ENCODE measurements at regions not wholly inside any gene's neighbourhood (a gene's known extent, or its start where the extent isn't known, plus 50 kb on each side); places are given as distances from the start of the nearest gene placed in this dataset.

GRCh38 chr7:69269806-69270205 is 328.5 kb upstream of the AUTS2 start:
- no peak for DNase-seq
- no peaks in the 10 kb centered on the region for H3K4me1 ChIP-seq (ENCODE audit: control extremely low read depth in 1 of 4, control insufficient read depth in 4 of 4, insufficient read depth in 4 of 4, low read length in 3 of 4)
- WGBS (ENCODE audit: insufficient coverage) = 86% methylated on average over 4 of the region's 4 CpGs
- no peak overlapping the region for H3K4me3 ChIP-seq (ENCODE audit: control insufficient read depth in 1 of 7, extremely low read depth in 1 of 7, insufficient read depth in 4 of 7, low read depth in 2 of 7, low read length in 6 of 7)
- H3K9me3 ChIP-seq (ENCODE audit: control extremely low read depth in 1 of 5, control insufficient read depth in 4 of 5, insufficient read depth in 2 of 5, low read depth in 1 of 5, low read length in 4 of 5) = peaks cover 0 to 6% (median 0%) of the 10 kb centered on the region in 5 experiments
- H3K27ac ChIP-seq (ENCODE audit: insufficient read depth in 1 of 2, low read depth in 1 of 2, low read length in 2 of 2, poor library complexity in 1 of 2, severe bottlenecking in 2 of 2) = no peak overlapping the region
- ChIA-PET POLR2A (no interaction called here), CTCF (no interaction called here)
- H3K27me3 ChIP-seq (replicated peaks in 2 of 5; ENCODE audit: control insufficient read depth in 4 of 5, insufficient read depth in 5 of 5, low read length in 4 of 5) = no peaks in the 10 kb centered on the region
- no peaks in the 10 kb centered on the region for H3K36me3 ChIP-seq (ENCODE audit: control insufficient read depth in 4 of 4, insufficient read depth in 4 of 4, low read length in 3 of 4)

GRCh38 chr7:69272101-69272500 is 326.2 kb upstream of the AUTS2 start:
- no peaks in the 10 kb centered on the region for H3K4me1 ChIP-seq (ENCODE audit: control extremely low read depth in 1 of 4, control insufficient read depth in 4 of 4, insufficient read depth in 4 of 4, low read length in 3 of 4)
- H3K9me3 ChIP-seq (ENCODE audit: control extremely low read depth in 1 of 5, control insufficient read depth in 4 of 5, insufficient read depth in 2 of 5, low read depth in 1 of 5, low read length in 4 of 5) = peaks cover 0 to 6% (median 0%) of the 10 kb centered on the region in 5 experiments
- WGBS (ENCODE audit: insufficient coverage) = 100% methylated on average over 1 of the region's 1 CpG
- no peak overlapping the region for H3K27ac ChIP-seq (ENCODE audit: insufficient read depth in 1 of 2, low read depth in 1 of 2, low read length in 2 of 2, poor library complexity in 1 of 2, severe bottlenecking in 2 of 2)
- ChIA-PET POLR2A (no interaction called here), CTCF (no interaction called here)
- peaks cover 0 to under 1% (median 0%) of the 10 kb centered on the region in 5 experiments for H3K27me3 ChIP-seq (replicated peaks in 2 of 5; ENCODE audit: control insufficient read depth in 4 of 5, insufficient read depth in 5 of 5, low read length in 4 of 5)
- no peak overlapping the region for H3K4me3 ChIP-seq (ENCODE audit: control insufficient read depth in 1 of 7, extremely low read depth in 1 of 7, insufficient read depth in 4 of 7, low read depth in 2 of 7, low read length in 6 of 7)
- no peak for DNase-seq
- H3K36me3 ChIP-seq (ENCODE audit: control insufficient read depth in 4 of 4, insufficient read depth in 4 of 4, low read length in 3 of 4) = no peaks in the 10 kb centered on the region

DNA sequence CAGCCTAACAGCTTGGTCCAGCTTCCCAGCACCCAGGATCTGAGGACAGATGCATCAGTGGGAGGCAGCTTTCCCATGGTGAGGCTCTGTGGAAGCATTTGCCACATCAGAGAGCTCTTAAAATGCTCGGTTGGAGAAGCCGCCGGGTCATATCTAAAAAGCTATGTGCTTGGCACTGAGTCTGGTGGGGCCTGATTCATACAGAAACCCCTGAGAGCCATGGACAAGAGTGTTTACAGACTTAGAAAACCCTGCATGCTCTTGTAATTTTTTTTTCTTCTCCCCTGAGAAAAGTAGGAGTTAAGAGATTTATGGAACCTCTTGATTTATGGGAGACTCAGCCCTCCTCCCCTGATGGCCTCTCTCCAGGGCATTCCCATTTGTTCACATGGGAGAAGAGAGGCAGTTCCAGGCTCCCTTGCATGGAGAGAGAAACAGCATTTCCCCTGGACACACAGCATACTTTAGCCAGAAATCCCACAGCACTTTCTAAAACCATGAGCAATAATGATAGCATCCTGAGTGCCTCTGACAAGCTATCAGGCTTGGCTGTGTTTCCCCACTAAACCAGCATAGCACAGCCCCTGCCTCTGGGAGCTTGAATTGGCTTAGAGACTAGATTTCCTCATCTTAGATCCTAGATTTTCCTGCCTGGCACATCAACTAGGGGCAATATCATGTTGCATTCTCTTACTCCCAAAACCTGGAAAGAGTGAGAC is 322.1 kb upstream of the AUTS2 start:
- ChIA-PET CTCF (no interaction called here), POLR2A (no interaction called here)
- Histone ChIP-seq H3K27ac (ENCODE audit: insufficient read depth in 1 of 2, low read depth in 1 of 2, low read length in 2 of 2, poor library complexity in 1 of 2, severe bottlenecking in 2 of 2) (no peak overlapping the region), H3K27me3 (replicated peaks in 2 of 5; ENCODE audit: control insufficient read depth in 4 of 5, insufficient read depth in 5 of 5, low read length in 4 of 5) (peaks cover 0 to 2% (median 0%) of the 10 kb centered on the region in 5 experiments), H3K4me3 (ENCODE audit: control insufficient read depth in 1 of 7, extremely low read depth in 1 of 7, insufficient read depth in 4 of 7, low read depth in 2 of 7, low read length in 6 of 7) (no peak overlapping the region), H3K36me3 (ENCODE audit: control insufficient read depth in 4 of 4, insufficient read depth in 4 of 4, low read length in 3 of 4) (no peaks in the 10 kb centered on the region), H3K9me3 (ENCODE audit: control extremely low read depth in 1 of 5, control insufficient read depth in 4 of 5, insufficient read depth in 2 of 5, low read depth in 1 of 5, low read length in 4 of 5) (peaks cover 0 to 6% (median 0%) of the 10 kb centered on the region in 5 experiments), H3K4me1 (ENCODE audit: control extremely low read depth in 1 of 4, control insufficient read depth in 4 of 4, insufficient read depth in 4 of 4, low read length in 3 of 4) (no peaks in the 10 kb centered on the region)
- WGBS (ENCODE audit: insufficient coverage) = 87% methylated on average over 3 of the region's 3 CpGs
- DNase-seq = no peak

- no peak overlapping the region for H3K4me3 ChIP-seq (ENCODE audit: control insufficient read depth in 1 of 7, extremely low read depth in 1 of 7, insufficient read depth in 4 of 7, low read depth in 2 of 7, low read length in 6 of 7)
- no peaks in the 10 kb centered on the region for H3K36me3 ChIP-seq (ENCODE audit: control insufficient read depth in 4 of 4, insufficient read depth in 4 of 4, low read length in 3 of 4)
- WGBS (ENCODE audit: insufficient coverage) = no CpG with 5 or more reads among the region's 5 CpGs
- peaks cover 0 to 2% (median 0%) of the 10 kb centered on the region in 5 experiments for H3K27me3 ChIP-seq (replicated peaks in 2 of 5; ENCODE audit: control insufficient read depth in 4 of 5, insufficient read depth in 5 of 5, low read length in 4 of 5)
- no peaks in the 10 kb centered on the region for H3K4me1 ChIP-seq (ENCODE audit: control extremely low read depth in 1 of 4, control insufficient read depth in 4 of 4, insufficient read depth in 4 of 4, low read length in 3 of 4)
- POLR2A ChIA-PET = no interaction called here
- H3K27ac ChIP-seq (ENCODE audit: insufficient read depth in 1 of 2, low read depth in 1 of 2, low read length in 2 of 2, poor library complexity in 1 of 2, severe bottlenecking in 2 of 2) = no peak overlapping the region
- CTCF ChIA-PET = no interaction called here
- DNase-seq = no peak
- H3K9me3 ChIP-seq (ENCODE audit: control extremely low read depth in 1 of 5, control insufficient read depth in 4 of 5, insufficient read depth in 2 of 5, low read depth in 1 of 5, low read length in 4 of 5) = peaks cover 0 to 6% (median 0%) of the 10 kb centered on the region in 5 experiments
Observed at GRCh38 chr7:69277366-69277765, 320.9 kb upstream of the AUTS2 start.

GRCh38 chr7:69282946-69283345 is 315.3 kb upstream of the AUTS2 start:
- Histone ChIP-seq H3K9me3 (ENCODE audit: control extremely low read depth in 1 of 5, control insufficient read depth in 4 of 5, insufficient read depth in 2 of 5, low read depth in 1 of 5, low read length in 4 of 5) (peaks cover 0 to 4% (median 0%) of the 10 kb centered on the region in 5 experiments), H3K4me1 (ENCODE audit: control extremely low read depth in 1 of 4, control insufficient read depth in 4 of 4, insufficient read depth in 4 of 4, low read length in 3 of 4) (no peaks in the 10 kb centered on the region), H3K27ac (ENCODE audit: insufficient read depth in 1 of 2, low read depth in 1 of 2, low read length in 2 of 2, poor library complexity in 1 of 2, severe bottlenecking in 2 of 2) (no peak overlapping the region), H3K4me3 (ENCODE audit: control insufficient read depth in 1 of 7, extremely low read depth in 1 of 7, insufficient read depth in 4 of 7, low read depth in 2 of 7, low read length in 6 of 7) (no peak overlapping the region), H3K36me3 (ENCODE audit: control insufficient read depth in 4 of 4, insufficient read depth in 4 of 4, low read length in 3 of 4) (no peaks in the 10 kb centered on the region), H3K27me3 (replicated peaks in 2 of 5; ENCODE audit: control insufficient read depth in 4 of 5, insufficient read depth in 5 of 5, low read length in 4 of 5) (no peaks in the 10 kb centered on the region)
- CTCF ChIA-PET = no interaction called here
- DNase-seq = no peak
- POLR2A ChIA-PET = no interaction called here
- 44% methylated on average over 3 of the region's 3 CpGs for WGBS (ENCODE audit: insufficient coverage)

- Histone ChIP-seq H3K4me3 (ENCODE audit: control insufficient read depth in 1 of 7, extremely low read depth in 1 of 7, insufficient read depth in 4 of 7, low read depth in 2 of 7, low read length in 6 of 7) (no peak overlapping the region), H3K27ac (ENCODE audit: insufficient read depth in 1 of 2, low read depth in 1 of 2, low read length in 2 of 2, poor library complexity in 1 of 2, severe bottlenecking in 2 of 2) (no peak overlapping the region), H3K27me3 (replicated peaks in 2 of 5; ENCODE audit: control insufficient read depth in 4 of 5, insufficient read depth in 5 of 5, low read length in 4 of 5) (no peaks in the 10 kb centered on the region), H3K9me3 (ENCODE audit: control extremely low read depth in 1 of 5, control insufficient read depth in 4 of 5, insufficient read depth in 2 of 5, low read depth in 1 of 5, low read length in 4 of 5) (peaks cover 0 to 4% (median 0%) of the 10 kb centered on the region in 5 experiments), H3K36me3 (ENCODE audit: control insufficient read depth in 4 of 4, insufficient read depth in 4 of 4, low read length in 3 of 4) (no peaks in the 10 kb centered on the region), H3K4me1 (ENCODE audit: control extremely low read depth in 1 of 4, control insufficient read depth in 4 of 4, insufficient read depth in 4 of 4, low read length in 3 of 4) (no peaks in the 10 kb centered on the region)
- WGBS (ENCODE audit: insufficient coverage) = 93% methylated on average over 7 of the region's 8 CpGs
- POLR2A ChIA-PET = no interaction called here
- CTCF ChIA-PET = no interaction called here
- DNase-seq = no peak
Observed at GRCh38 chr7:69283421-69283820, 314.9 kb upstream of the AUTS2 start.

DNA sequence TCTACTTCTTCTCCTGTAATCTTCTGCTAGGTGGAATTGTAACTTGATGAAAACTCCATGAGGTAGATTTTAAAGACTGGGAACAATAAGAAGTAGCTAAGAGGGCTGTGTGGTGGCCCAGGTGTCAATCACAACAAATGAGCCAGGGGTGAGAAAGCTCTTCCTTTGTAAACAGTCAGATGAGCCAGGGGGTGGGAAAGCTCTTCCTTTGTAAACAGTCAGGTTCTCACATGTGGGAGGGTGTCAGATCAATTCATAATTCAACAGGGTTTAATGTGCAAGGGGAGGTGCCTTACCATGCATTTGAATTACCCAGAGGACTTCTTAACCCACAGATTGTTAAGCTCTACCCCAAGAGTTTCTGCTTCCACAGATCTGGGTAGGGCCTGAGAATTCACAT is 312.4 kb upstream of the AUTS2 start:
- CTCF ChIA-PET = no interaction called here

More for the DNA sequence above, 312.4 kb upstream of the AUTS2 start:
- Histone ChIP-seq H3K9me3 (ENCODE audit: control extremely low read depth in 1 of 5, control insufficient read depth in 4 of 5, insufficient read depth in 2 of 5, low read depth in 1 of 5, low read length in 4 of 5) (no peaks in the 10 kb centered on the region), H3K4me3 (ENCODE audit: control insufficient read depth in 1 of 7, extremely low read depth in 1 of 7, insufficient read depth in 4 of 7, low read depth in 2 of 7, low read length in 6 of 7) (no peak overlapping the region), H3K4me1 (ENCODE audit: control extremely low read depth in 1 of 4, control insufficient read depth in 4 of 4, insufficient read depth in 4 of 4, low read length in 3 of 4) (no peaks in the 10 kb centered on the region), H3K36me3 (ENCODE audit: control insufficient read depth in 4 of 4, insufficient read depth in 4 of 4, low read length in 3 of 4) (no peaks in the 10 kb centered on the region), H3K27ac (ENCODE audit: insufficient read depth in 1 of 2, low read depth in 1 of 2, low read length in 2 of 2, poor library complexity in 1 of 2, severe bottlenecking in 2 of 2) (no peak overlapping the region), H3K27me3 (replicated peaks in 2 of 5; ENCODE audit: control insufficient read depth in 4 of 5, insufficient read depth in 5 of 5, low read length in 4 of 5) (no peaks in the 10 kb centered on the region)
- POLR2A ChIA-PET = no interaction called here
- no peak for DNase-seq
